ENCODE measurements at regions not wholly inside any gene's neighbourhood (a gene's known extent, or its start where the extent isn't known, plus 50 kb on each side); places are given as distances from the start of the nearest gene placed in this dataset.
A peak's percentile ranks its signal among the peaks of the same experiment; 100 is the strongest.

DNA sequence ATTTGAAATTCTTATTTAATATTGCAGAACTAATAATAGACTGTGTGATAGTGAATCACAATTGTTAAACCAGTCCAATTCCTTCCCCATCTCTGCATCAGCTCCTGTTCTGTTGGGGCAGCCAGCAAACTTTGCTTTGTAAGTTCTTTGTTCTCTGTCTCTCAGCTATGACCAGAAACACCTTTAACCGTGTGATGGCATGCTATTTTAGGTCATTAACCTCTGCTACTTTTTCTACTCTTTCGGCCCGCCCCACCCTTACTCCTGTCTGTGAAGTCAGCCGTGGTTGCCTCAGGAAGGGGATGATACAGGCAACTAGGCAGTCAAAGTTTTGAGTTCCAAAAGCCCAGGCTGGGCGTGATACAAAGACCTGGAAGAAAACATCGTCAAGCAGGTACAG is 51.3 kb upstream of the EGFL6 start:
- H3K27me3 ChIP-seq (ENCODE audit: control insufficient read depth, insufficient read depth, low read length): peaks cover 39% of the 10 kb centered on the region
- no peak overlapping the region for H3K27ac ChIP-seq (ENCODE audit: low read length)
- H3K4me3 ChIP-seq (ENCODE audit: low read length): no peak overlapping the region
- no peaks in the 10 kb centered on the region for H3K4me1 ChIP-seq (ENCODE audit: control insufficient read depth, insufficient read depth, low read length)
- H3K36me3 ChIP-seq (ENCODE audit: control insufficient read depth, insufficient read depth, low read length): no peaks in the 10 kb centered on the region
- WGBS (ENCODE audit: insufficient coverage): 80% methylated on average over 6 of the region's 6 CpGs
- DNase-seq: no peak
- H3K9me3 ChIP-seq (replicated peaks; ENCODE audit: control insufficient read depth, low read depth, low read length): no peaks in the 10 kb centered on the region

DNA sequence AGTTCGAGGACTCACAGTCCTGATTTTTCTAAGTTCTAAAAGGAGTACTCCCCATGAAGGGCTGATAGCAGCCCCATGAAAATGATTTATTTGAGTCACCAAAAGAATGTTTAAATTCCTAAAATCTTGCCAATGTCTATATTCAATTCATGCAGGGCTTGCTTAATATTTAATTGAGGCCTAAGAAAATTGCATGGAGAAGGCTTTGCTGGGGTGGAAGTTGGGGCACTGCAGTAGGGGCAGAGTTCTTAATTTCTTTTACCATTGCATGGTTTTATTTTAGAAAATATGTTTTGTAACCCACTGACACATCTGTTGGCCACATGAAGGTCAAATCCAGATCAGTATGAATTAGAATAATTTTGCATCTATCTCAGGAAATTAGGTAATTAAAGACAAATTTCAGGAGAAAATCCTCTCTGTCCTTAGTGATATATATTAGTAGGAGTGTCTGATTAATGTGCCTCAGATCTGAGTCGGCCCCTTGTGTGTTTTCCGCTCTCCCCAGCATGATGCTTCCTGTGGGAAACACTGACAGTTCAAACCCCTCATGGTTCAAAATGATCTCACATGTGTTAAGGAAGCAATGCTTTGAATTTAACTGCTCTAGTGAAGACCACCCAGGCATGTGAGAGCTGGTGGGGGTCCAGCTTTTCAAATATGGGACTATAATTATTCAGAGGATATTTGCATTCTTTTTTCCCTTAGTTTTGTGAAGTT is 54.0 kb upstream of the EGFL6 start:
- no CpG with 5 or more reads among the region's 3 CpGs for WGBS (ENCODE audit: insufficient coverage)
- H3K27ac ChIP-seq (ENCODE audit: low read length): no peak overlapping the region
- DNase-seq: no peak

DNA sequence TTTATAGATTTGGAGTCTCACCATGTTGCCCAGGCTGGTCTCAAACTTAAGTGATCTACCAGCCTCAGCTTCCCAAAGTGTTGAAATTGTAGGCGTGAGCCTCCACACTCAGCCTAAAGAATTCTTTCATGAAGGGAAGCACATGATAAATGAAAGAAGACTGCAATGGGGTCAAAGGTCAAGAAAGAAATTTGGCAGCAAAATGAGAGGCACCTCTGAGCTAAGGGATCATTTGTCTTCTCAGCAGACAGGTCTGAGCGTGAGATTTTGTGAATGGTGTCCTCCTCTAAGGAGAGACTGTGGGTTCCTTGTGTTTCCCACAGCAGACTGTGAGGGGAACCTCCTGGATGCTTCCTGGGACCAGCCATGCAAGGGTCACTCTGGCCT is 57.5 kb upstream of the EGFL6 start:
- H3K4me1 ChIP-seq (ENCODE audit: control insufficient read depth, insufficient read depth, low read length): no peaks in the 10 kb centered on the region
- no peaks in the 10 kb centered on the region for H3K9me3 ChIP-seq (replicated peaks; ENCODE audit: control insufficient read depth, low read depth, low read length)
- no peaks in the 10 kb centered on the region for H3K36me3 ChIP-seq (ENCODE audit: control insufficient read depth, insufficient read depth, low read length)
- no peak overlapping the region for H3K4me3 ChIP-seq (ENCODE audit: low read length)
- 38% methylated on average over 1 of the region's 2 CpGs for WGBS (ENCODE audit: insufficient coverage)
- no peak for DNase-seq
- no peak overlapping the region for H3K27ac ChIP-seq (ENCODE audit: low read length)
- H3K27me3 ChIP-seq (ENCODE audit: control insufficient read depth, insufficient read depth, low read length): peaks cover 28% of the 10 kb centered on the region

More for the DNA sequence above, 54.0 kb upstream of the EGFL6 start:
- no peak overlapping the region for H3K4me3 ChIP-seq (ENCODE audit: low read length)
- H3K4me1 ChIP-seq (ENCODE audit: control insufficient read depth, insufficient read depth, low read length): no peaks in the 10 kb centered on the region
- no peaks in the 10 kb centered on the region for H3K36me3 ChIP-seq (ENCODE audit: control insufficient read depth, insufficient read depth, low read length)
- no peaks in the 10 kb centered on the region for H3K9me3 ChIP-seq (replicated peaks; ENCODE audit: control insufficient read depth, low read depth, low read length)
- H3K27me3 ChIP-seq (ENCODE audit: control insufficient read depth, insufficient read depth, low read length): peaks cover 42% of the 10 kb centered on the region

- no CpG with 5 or more reads among the region's 1 CpG for WGBS (ENCODE audit: insufficient coverage)
- peak; percentile 32 for DNase-seq
- Histone ChIP-seq H3K36me3 (ENCODE audit: control insufficient read depth, insufficient read depth, low read length) (no peaks in the 10 kb centered on the region), H3K4me3 (ENCODE audit: low read length) (no peak overlapping the region), H3K27ac (ENCODE audit: low read length) (no peak overlapping the region), H3K4me1 (ENCODE audit: control insufficient read depth, insufficient read depth, low read length) (no peaks in the 10 kb centered on the region), H3K9me3 (replicated peaks; ENCODE audit: control insufficient read depth, low read depth, low read length) (no peaks in the 10 kb centered on the region), H3K27me3 (ENCODE audit: control insufficient read depth, insufficient read depth, low read length) (peaks cover 24% of the 10 kb centered on the region)
Measured at GRCh38 chrX:13511241-13511943, 58.0 kb upstream of the EGFL6 start.

DNA sequence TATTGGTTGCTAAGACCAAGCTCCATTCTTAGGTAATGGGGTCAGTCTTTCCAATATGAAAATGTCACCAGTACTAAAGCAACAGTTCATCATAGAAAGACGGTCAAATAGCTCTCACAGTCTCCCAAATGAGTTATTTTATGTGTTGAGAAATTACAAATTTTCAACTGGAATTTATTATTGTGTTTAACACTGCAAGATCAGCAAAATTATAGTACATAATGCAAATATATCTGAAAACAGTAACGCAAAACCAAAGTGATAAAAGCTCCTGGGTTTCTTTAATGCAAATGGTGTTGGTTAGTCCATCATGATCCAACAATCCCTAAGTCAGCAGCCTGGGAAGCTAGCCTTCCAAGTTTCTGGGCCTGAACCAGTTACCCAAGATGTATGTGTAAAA is 61.5 kb upstream of the EGFL6 start:
- WGBS (ENCODE audit: insufficient coverage): no CpG with 5 or more reads among the region's 2 CpGs
- Histone ChIP-seq H3K27me3 (ENCODE audit: control insufficient read depth, insufficient read depth, low read length) (peaks cover 13% of the 10 kb centered on the region), H3K36me3 (ENCODE audit: control insufficient read depth, insufficient read depth, low read length) (no peaks in the 10 kb centered on the region), H3K27ac (ENCODE audit: low read length) (no peak overlapping the region), H3K9me3 (replicated peaks; ENCODE audit: control insufficient read depth, low read depth, low read length) (no peaks in the 10 kb centered on the region), H3K4me3 (ENCODE audit: low read length) (no peak overlapping the region), H3K4me1 (ENCODE audit: control insufficient read depth, insufficient read depth, low read length) (no peaks in the 10 kb centered on the region)
- DNase-seq: no peak

DNA sequence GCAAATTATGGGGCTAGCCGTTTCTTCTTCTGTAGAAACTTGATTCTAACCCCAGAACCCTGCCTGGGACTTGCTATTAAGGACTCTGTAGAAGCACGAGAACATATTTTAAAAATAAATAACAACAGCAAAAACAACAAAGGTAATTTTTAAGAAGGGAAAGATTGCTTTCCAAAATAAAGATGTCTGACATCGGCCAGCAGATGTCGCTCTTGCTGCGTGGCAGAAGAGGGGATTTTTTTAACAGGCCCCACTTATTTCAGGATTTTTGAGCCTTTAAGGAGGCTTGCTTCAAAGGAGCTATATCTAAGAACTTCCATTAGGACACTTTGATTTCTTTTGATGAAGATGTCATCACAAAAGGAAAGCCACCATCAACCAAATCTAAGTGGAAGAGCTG is 62.8 kb upstream of the EGFL6 start:
- no peak overlapping the region for H3K4me3 ChIP-seq (ENCODE audit: low read length)
- no peaks in the 10 kb centered on the region for H3K4me1 ChIP-seq (ENCODE audit: control insufficient read depth, insufficient read depth, low read length)
- peaks cover 12% of the 10 kb centered on the region for H3K27me3 ChIP-seq (ENCODE audit: control insufficient read depth, insufficient read depth, low read length)
- H3K9me3 ChIP-seq (replicated peaks; ENCODE audit: control insufficient read depth, low read depth, low read length): no peaks in the 10 kb centered on the region
- no peak overlapping the region for H3K27ac ChIP-seq (ENCODE audit: low read length)
- DNase-seq: peak; percentile 66
- H3K36me3 ChIP-seq (ENCODE audit: control insufficient read depth, insufficient read depth, low read length): no peaks in the 10 kb centered on the region
- 0% methylated on average over 2 of the region's 5 CpGs for WGBS (ENCODE audit: insufficient coverage)

DNA sequence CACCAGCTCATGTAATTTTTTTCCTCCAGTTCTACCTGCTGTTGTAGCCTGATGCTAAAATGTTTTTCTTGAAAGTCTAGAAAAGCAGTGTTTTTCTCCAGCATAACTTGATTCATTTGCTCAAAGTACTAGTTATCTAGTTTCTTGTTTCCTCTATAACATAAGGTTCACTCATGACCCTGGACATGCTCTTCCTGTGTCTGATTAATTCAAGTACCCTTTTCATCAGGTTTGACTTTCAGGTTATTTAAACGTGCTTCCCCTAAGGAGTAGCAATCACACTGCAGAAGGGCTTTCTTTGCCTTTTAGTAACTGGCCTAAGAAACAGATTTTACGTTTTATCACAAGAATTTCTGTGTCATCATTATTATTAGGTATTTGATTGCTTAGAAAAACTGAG is 66.8 kb upstream of the EGFL6 start:
- no peak overlapping the region for H3K4me3 ChIP-seq (ENCODE audit: low read length)
- no peaks in the 10 kb centered on the region for H3K4me1 ChIP-seq (ENCODE audit: control insufficient read depth, insufficient read depth, low read length)
- no peaks in the 10 kb centered on the region for H3K9me3 ChIP-seq (replicated peaks; ENCODE audit: control insufficient read depth, low read depth, low read length)
- H3K36me3 ChIP-seq (ENCODE audit: control insufficient read depth, insufficient read depth, low read length): no peaks in the 10 kb centered on the region
- no CpG with 5 or more reads among the region's 2 CpGs for WGBS (ENCODE audit: insufficient coverage)
- H3K27ac ChIP-seq (ENCODE audit: low read length): no peak overlapping the region
- no peak for DNase-seq
- peaks cover 8% of the 10 kb centered on the region for H3K27me3 ChIP-seq (ENCODE audit: control insufficient read depth, insufficient read depth, low read length)

DNA sequence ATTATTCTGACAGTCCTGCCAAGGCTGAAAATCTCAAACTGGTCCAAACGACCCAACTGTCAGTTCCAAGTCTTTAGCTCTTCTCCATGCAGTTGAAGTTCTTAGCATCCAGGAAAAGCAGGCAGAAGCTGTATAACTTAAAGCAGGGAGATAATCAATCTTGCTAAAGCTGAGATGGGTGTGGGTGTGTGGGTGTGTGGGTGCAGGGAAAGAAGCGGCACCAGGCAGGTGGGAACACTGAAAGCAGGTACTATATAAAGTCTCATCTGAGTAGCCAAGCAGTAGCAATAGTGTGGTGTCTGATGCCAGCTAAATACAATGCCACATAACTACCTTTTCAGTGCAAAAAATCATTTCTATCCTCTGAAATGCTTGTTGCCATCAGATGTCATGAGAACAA is 69.7 kb upstream of the EGFL6 start:
- no peak for DNase-seq
- H3K4me1 ChIP-seq (ENCODE audit: control insufficient read depth, insufficient read depth, low read length): no peaks in the 10 kb centered on the region
- H3K27me3 ChIP-seq (ENCODE audit: control insufficient read depth, insufficient read depth, low read length): peaks cover 11% of the 10 kb centered on the region
- no peaks in the 10 kb centered on the region for H3K36me3 ChIP-seq (ENCODE audit: control insufficient read depth, insufficient read depth, low read length)
- no peak overlapping the region for H3K4me3 ChIP-seq (ENCODE audit: low read length)
- H3K27ac ChIP-seq (ENCODE audit: low read length): no peak overlapping the region
- no peaks in the 10 kb centered on the region for H3K9me3 ChIP-seq (replicated peaks; ENCODE audit: control insufficient read depth, low read depth, low read length)
- whole genome bisulfite sequencing (ENCODE audit: insufficient coverage): no CpG with 5 or more reads among the region's 2 CpGs

DNA sequence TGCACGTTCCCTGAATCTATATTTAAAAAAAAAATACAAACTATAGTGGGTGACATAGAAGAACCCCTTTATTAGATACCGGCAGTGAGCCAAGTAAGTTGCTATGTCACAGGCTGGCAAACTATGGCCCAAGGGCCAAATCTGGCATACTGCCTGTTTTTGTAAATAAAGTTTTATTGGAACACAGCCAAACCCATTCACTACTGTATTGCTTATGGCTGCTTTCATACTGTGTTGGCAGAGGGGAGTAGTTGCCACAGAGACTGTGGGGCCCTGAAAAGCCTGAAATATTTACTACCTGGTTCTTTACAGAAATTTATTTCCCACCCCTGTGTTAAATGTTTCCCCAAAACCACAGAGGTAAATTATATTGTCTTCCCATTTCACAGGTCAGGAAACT is 71.2 kb upstream of the EGFL6 start:
- H3K9me3 ChIP-seq (replicated peaks; ENCODE audit: control insufficient read depth, low read depth, low read length): no peaks in the 10 kb centered on the region
- no peaks in the 10 kb centered on the region for H3K36me3 ChIP-seq (ENCODE audit: control insufficient read depth, insufficient read depth, low read length)
- H3K27ac ChIP-seq (ENCODE audit: low read length): no peak overlapping the region
- no peak overlapping the region for H3K4me3 ChIP-seq (ENCODE audit: low read length)
- H3K27me3 ChIP-seq (ENCODE audit: control insufficient read depth, insufficient read depth, low read length): peaks cover 13% of the 10 kb centered on the region
- H3K4me1 ChIP-seq (ENCODE audit: control insufficient read depth, insufficient read depth, low read length): no peaks in the 10 kb centered on the region
- DNase-seq: no peak
- no CpG with 5 or more reads among the region's 2 CpGs for WGBS (ENCODE audit: insufficient coverage)

- no CpG with 5 or more reads among the region's 1 CpG for WGBS (ENCODE audit: insufficient coverage)
- no peak overlapping the region for H3K27ac ChIP-seq (ENCODE audit: low read length)
- DNase-seq: no peak
Measured at GRCh38 chrX:13495232-13495631, 74.2 kb upstream of the EGFL6 start.

More at GRCh38 chrX:13495232-13495631, 74.2 kb upstream of the EGFL6 start:
- Histone ChIP-seq H3K9me3 (replicated peaks; ENCODE audit: control insufficient read depth, low read depth, low read length) (no peaks in the 10 kb centered on the region), H3K27me3 (ENCODE audit: control insufficient read depth, insufficient read depth, low read length) (peaks cover 18% of the 10 kb centered on the region), H3K4me3 (ENCODE audit: low read length) (no peak overlapping the region), H3K36me3 (ENCODE audit: control insufficient read depth, insufficient read depth, low read length) (no peaks in the 10 kb centered on the region), H3K4me1 (ENCODE audit: control insufficient read depth, insufficient read depth, low read length) (no peaks in the 10 kb centered on the region)

All from muscle of leg (tissue), 3 donors.